Omental fat pad (tissue), 3 donors: ENCODE measurements at regions not wholly inside any gene's neighbourhood (a gene's known extent, or its start where the extent isn't known, plus 50 kb on each side); places are given as distances from the start of the nearest gene placed in this dataset.

Experiments
- ATAC-seq: fragments of 150-250 bp; one replicate; pipeline ENCODE4 v1.9.1; 2016; ENCODE audit warnings: mild to moderate bottlenecking, moderate library complexity; ENCODE audit not compliant: low FRiP score
- DNase-seq: peaks from one replicate; pipeline ENCODE4 v3.0.0-alpha.2; 2019; ENCODE audit warnings: low spot score
- CTCF ChIP-seq, 3 donors: fragments of 450-650 bp; IDR thresholded peaks; one replicate each; pipeline ENCODE4 v1.5.1; 2016 to 2017; ENCODE audit warnings: antibody characterized with exemption in 3 of 3, mild to moderate bottlenecking in 3 of 3, moderate library complexity in 2 of 3

- no peak for TF ChIP-seq CTCF (IDR thresholded peaks at IDR 0.05)
- no peak for ATAC-seq
- no peak for DNase-seq
Observed at GRCh38 chr1:59146056-59146455, 150.8 kb upstream of the FGGY start.

- ATAC-seq (peak; percentile 64), DNase-seq (no peak)
- TF ChIP-seq CTCF (IDR thresholded peaks at IDR 0.05), result no peak
Observed at GRCh38 chr1:59146651-59147358, 150.1 kb upstream of the FGGY start.

GRCh38 chr1:59149435-59149834 is 147.5 kb upstream of the FGGY start:
- ATAC-seq (no peak), DNase-seq (no peak)
- no peak for TF ChIP-seq CTCF (IDR thresholded peaks at IDR 0.05)

- no peak for TF ChIP-seq CTCF (IDR thresholded peaks at IDR 0.05)
- DNase-seq, result peak; percentile 66
- ATAC-seq, result peak; percentile 94
Observed at GRCh38 chr1:59150577-59151386, 146.1 kb upstream of the FGGY start.

- no peak for TF ChIP-seq CTCF (IDR thresholded peaks at IDR 0.05)
- ATAC-seq (peak; percentile 7), DNase-seq (no peak)
Observed at GRCh38 chr1:59151387-59151761, 145.5 kb upstream of the FGGY start.

DNA sequence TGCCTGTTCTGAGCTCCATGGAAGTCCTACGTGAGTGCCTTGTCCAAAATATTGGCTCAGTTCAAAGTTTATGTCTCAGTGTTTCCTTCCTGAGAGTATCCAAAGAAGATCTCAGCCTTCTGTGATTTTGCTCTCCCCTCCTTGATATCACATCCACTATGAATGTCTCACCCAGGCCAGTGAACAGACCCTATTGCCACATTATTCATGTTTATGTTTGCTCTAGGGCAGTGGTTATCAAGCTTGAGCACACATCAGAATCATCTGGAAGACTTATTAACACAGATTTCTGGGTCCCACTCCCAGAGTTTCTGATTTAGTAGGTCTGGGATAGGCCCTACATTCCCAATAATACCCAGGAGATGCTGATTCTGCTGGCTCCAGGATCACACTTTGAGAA is 145.0 kb upstream of the FGGY start:
- ATAC-seq (no peak), DNase-seq (no peak)
- no peak for TF ChIP-seq CTCF (IDR thresholded peaks at IDR 0.05)

DNA sequence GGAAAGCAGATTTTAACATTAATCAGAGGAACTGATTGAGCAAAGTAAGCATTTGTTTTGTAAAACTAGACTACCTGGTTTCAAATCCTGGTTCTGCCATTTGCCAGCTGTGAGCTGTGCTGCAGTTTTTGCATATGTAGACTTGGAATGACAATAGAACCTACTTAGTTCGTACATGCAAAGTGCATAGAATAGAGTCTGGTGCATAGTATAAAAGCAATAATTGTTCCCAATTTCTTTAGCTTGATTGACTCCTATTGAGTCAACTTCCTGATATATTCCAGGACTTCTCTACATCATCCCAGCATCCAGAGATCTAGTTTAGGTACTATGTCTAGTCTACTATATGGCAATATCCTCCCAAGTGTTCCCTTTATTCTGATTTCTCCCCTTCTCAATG is 144.4 kb upstream of the FGGY start:
- no peak for TF ChIP-seq CTCF (IDR thresholded peaks at IDR 0.05)
- ATAC-seq (no peak), DNase-seq (no peak)
